Sigmoid colon (tissue), 6 donors: ENCODE measurements at regions not wholly inside any gene's neighbourhood (a gene's known extent, or its start where the extent isn't known, plus 50 kb on each side); places are given as distances from the start of the nearest gene placed in this dataset.
"Not testable (repeated sequence)": the region's sequence is repeated elsewhere in the genome, so short reads cannot be mapped to it uniquely, and the experiment has no call there.

Experiments
- DNase-seq: peaks from one replicate; pipeline ENCODE4 v3.0.0-alpha.2; 2019
- H3K27ac ChIP-seq, 4 donors: fragments of 200-600 bp; sonication (generic); one replicate each; pipeline ENCODE4 v1.5.1; 2016 to 2019; ENCODE audit warnings: mild to moderate bottlenecking in 1 of 4
- H3K27me3 ChIP-seq, 3 donors: fragments of 200-600 bp; sonication (generic); one replicate each; pipeline ENCODE4 v1.5.1; 2019; ENCODE audit warnings: mild to moderate bottlenecking in 1 of 3
- H3K36me3 ChIP-seq, 4 donors: fragments of 200-600 bp; sonication (generic); one replicate each; pipeline ENCODE4 v1.5.1; 2016 to 2019
- H3K4me1 ChIP-seq, 4 donors: fragments of 200-600 bp; sonication (generic); one replicate each; pipeline ENCODE4 v1.5.1; 2017 to 2019
- H3K4me3 ChIP-seq, 4 donors: fragments of 200-600 bp; sonication (generic); one replicate each; pipeline ENCODE4 v1.5.1; 2017 to 2019; ENCODE audit warnings: mild to moderate bottlenecking in 2 of 4, moderate library complexity in 1 of 4
- H3K9me3 ChIP-seq, 4 donors: fragments of 200-600 bp in 3 of 4; sonication (generic) in 3 of 4; one replicate each; pipeline versions ENCODE4 v1.5.1 to v1.6.1; 2013 to 2019
- EP300 ChIP-seq, 4 donors: sonication (generic); formaldehyde crosslinking; IDR thresholded peaks; one replicate each; pipeline ENCODE4 v1.6.1; 2017; ENCODE audit warnings: antibody characterized with exemption in 4 of 4
- POLR2A ChIP-seq, 2 donors: fragments of 450-650 bp; IDR thresholded peaks; one replicate each; pipeline ENCODE4 v1.6.1; 2016; ENCODE audit warnings: antibody characterized with exemption in 2 of 2, mild to moderate bottlenecking in 2 of 2, moderate library complexity in 2 of 2
- POLR2AphosphoS5 ChIP-seq, 4 donors: sonication (generic); formaldehyde crosslinking; IDR thresholded peaks; one replicate each; pipeline ENCODE4 v1.6.1; 2017; ENCODE audit warnings: antibody characterized with exemption in 4 of 4
- WGBS, 2 donors: extraction: QIAGEN DNeasy Blood & Tissue Kit; methylation state at CpG; one replicate each; pipeline ENCODE4 v1.1.7; 2013; 5-methylcytosine and 5-hydroxymethylcytosine counted together
- intact Hi-C: fragments of 100-400 bp; cut with DNase I; formaldehyde crosslinking; loops from one replicate; pipeline ENCODE4 v1.15.1; 2023
- TF ChIP-seq, protein P1 (sequence below), 4 experiments: fragments of 450-650 bp in 3 of 4; fragments of 200-600 bp in 1 of 4; IDR thresholded peaks; one replicate each; pipeline ENCODE4 v1.5.1; 2016 to 2019; ENCODE audit warnings: antibody characterized with exemption in 4 of 4, mild to moderate bottlenecking in 3 of 4, moderate library complexity in 2 of 4
- donor health status: healthy with polysubstance abuse.
- donor health status: healthy.

GRCh38 chr15:31724903-31725302 lies 305.4 kb upstream of the CHRNA7 start:
- H3K4me3 ChIP-seq, H3K27me3 ChIP-seq, H3K27ac ChIP-seq, H3K9me3 ChIP-seq, H3K36me3 ChIP-seq, H3K4me1 ChIP-seq, intact Hi-C loops, DNase-seq: not testable (repeated sequence)
- WGBS, 2 donors: 85 to 92% methylated on average over 5 of the region's 5 CpGs

DNA sequence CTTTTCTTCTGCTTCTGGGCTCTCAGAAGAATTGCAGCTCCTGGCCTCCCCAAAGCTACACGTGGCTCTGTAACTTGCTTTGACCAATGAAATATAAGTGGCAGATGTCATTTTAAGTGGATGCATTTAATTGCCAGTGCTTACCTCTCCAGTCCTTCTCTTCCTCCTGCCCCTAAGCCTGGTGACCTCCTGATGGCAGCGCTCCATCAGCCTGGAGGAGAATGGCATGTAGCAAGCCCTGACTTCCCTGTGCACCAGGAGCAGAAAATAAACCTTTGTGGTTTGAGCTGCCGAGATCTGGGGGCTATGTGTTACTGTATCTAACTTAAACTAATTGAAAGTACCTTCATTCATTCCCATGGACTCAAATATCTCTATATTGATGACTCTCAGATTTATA lies 304.7 kb upstream of the CHRNA7 start:
- H3K4me3 ChIP-seq, H3K4me1 ChIP-seq, H3K36me3 ChIP-seq, DNase-seq, H3K9me3 ChIP-seq, intact Hi-C loops, H3K27ac ChIP-seq, H3K27me3 ChIP-seq: not testable (repeated sequence)
- 76 to 87% methylated on average over 3 of the region's 3 CpGs for WGBS, 2 donors

DNA sequence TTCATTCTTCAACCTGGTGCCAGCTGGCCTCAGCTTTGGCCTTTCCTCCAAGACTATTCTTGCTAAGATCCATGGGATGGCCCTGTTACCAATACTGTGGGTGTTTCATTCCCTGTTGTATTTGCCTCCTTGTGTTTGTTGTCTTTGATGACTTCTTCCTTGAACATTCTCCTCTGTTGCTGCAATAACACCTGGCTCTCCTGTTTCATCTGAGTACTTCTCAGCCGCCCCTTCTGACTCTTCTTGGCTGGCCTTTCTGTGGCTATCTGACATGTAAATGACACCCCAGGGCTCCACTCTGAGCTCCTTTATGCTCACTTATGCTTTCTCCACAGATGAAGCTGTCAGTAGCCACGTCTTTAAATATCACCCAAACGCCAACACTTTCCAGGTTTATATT lies 302.7 kb upstream of the CHRNA7 start:
- DNase-seq: no peak
- no peak overlapping the region for H3K27ac ChIP-seq
- H3K4me1 ChIP-seq: no peaks in the 10 kb centered on the region
- no peak overlapping the region for H3K4me3 ChIP-seq
- H3K36me3 ChIP-seq: no peaks in the 10 kb centered on the region
- 70 to 88% methylated on average over 3 of the region's 3 CpGs for WGBS, 2 donors
- TF ChIP-seq, protein P1, sequence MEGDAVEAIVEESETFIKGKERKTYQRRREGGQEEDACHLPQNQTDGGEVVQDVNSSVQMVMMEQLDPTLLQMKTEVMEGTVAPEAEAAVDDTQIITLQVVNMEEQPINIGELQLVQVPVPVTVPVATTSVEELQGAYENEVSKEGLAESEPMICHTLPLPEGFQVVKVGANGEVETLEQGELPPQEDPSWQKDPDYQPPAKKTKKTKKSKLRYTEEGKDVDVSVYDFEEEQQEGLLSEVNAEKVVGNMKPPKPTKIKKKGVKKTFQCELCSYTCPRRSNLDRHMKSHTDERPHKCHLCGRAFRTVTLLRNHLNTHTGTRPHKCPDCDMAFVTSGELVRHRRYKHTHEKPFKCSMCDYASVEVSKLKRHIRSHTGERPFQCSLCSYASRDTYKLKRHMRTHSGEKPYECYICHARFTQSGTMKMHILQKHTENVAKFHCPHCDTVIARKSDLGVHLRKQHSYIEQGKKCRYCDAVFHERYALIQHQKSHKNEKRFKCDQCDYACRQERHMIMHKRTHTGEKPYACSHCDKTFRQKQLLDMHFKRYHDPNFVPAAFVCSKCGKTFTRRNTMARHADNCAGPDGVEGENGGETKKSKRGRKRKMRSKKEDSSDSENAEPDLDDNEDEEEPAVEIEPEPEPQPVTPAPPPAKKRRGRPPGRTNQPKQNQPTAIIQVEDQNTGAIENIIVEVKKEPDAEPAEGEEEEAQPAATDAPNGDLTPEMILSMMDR (IDR thresholded peaks at IDR 0.05): no peak
- no peak for TF ChIP-seq POLR2AphosphoS5 (IDR thresholded peaks at IDR 0.05)
- no peak for TF ChIP-seq POLR2A (IDR thresholded peaks at IDR 0.05)
- no peak for TF ChIP-seq EP300 (IDR thresholded peaks at IDR 0.05)
- intact Hi-C loops: no loop called here
- H3K9me3 ChIP-seq: no peaks in the 10 kb centered on the region
- H3K27me3 ChIP-seq: no peaks in the 10 kb centered on the region

DNA sequence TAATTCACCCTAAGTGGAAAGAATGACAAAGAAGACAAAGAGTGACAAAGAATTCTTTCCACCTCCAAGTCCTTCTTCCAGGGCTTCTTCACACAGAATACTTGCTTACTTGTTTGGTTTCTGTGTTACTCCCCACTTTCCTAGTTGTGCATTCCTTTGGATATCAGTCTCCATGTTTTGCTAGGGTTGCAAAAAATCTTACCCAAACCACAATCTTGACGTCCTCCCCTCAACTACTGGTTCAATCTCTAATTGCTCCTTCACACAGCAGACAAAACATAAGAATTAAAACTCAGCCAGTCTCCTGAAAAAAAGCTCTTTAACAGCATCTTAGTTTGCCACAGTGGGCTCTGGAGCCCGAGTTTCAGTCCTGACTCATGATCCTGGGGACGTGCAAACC lies 297.6 kb upstream of the CHRNA7 start:
- Histone ChIP-seq H3K4me3 (no peak overlapping the region), H3K27me3 (no peaks in the 10 kb centered on the region), H3K36me3 (no peaks in the 10 kb centered on the region), H3K9me3 (peaks cover 0 to 2% (median 0%) of the 10 kb centered on the region in 4 donors), H3K27ac (no peak overlapping the region), H3K4me1 (no peaks in the 10 kb centered on the region)
- 68 to 74% methylated on average over 3 of the region's 3 CpGs for WGBS, 2 donors
- TF ChIP-seq, protein P1 (IDR thresholded peaks at IDR 0.05): no peak
- TF ChIP-seq POLR2AphosphoS5 (IDR thresholded peaks at IDR 0.05): no peak
- no peak for TF ChIP-seq POLR2A (IDR thresholded peaks at IDR 0.05)
- TF ChIP-seq EP300 (IDR thresholded peaks at IDR 0.05): no peak
- DNase-seq: no peak
- intact Hi-C loops: no loop called here

GRCh38 chr15:31733424-31733823 lies 296.9 kb upstream of the CHRNA7 start:
- H3K9me3 ChIP-seq: peaks cover 0 to 2% (median 0%) of the 10 kb centered on the region in 4 donors
- H3K27ac ChIP-seq: no peak overlapping the region
- TF ChIP-seq POLR2A (IDR thresholded peaks at IDR 0.05): no peak
- TF ChIP-seq POLR2AphosphoS5 (IDR thresholded peaks at IDR 0.05): no peak
- no peak overlapping the region for H3K4me3 ChIP-seq
- WGBS, 2 donors: 74 to 76% methylated on average over 4 of the region's 4 CpGs
- no peaks in the 10 kb centered on the region for H3K4me1 ChIP-seq
- DNase-seq: no peak
- no peaks in the 10 kb centered on the region for H3K36me3 ChIP-seq
- H3K27me3 ChIP-seq: no peaks in the 10 kb centered on the region
- intact Hi-C loops: no loop called here

DNA sequence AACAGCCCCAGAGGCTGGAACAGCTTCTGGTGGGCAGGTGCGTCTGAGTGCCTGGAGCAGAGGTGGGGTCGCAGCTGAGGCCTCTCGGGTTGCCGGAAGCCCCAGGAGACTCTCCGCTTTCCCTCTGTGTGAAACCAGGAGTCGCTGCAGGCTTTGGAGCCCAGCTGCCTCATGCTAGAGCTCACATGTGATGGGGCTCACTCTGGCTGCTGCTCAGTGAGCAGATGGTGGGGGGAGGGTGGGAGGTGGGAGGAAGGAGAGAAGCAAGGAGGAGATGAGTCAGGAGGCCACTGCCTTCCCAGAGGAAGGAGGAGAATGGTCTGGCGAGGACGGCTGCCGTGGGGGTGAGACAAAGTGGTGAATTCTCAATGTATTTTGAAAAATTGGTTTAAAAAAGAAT lies 290.1 kb upstream of the CHRNA7 start:
- WGBS, 2 donors: 64 to 82% methylated on average over 9 of the region's 9 CpGs
- TF ChIP-seq EP300 (IDR thresholded peaks at IDR 0.05): no peak
- TF ChIP-seq POLR2AphosphoS5 (IDR thresholded peaks at IDR 0.05): no peak
- TF ChIP-seq POLR2A (IDR thresholded peaks at IDR 0.05): no peak
- TF ChIP-seq, protein P1 (IDR thresholded peaks at IDR 0.05): no peak
- intact Hi-C loops: no loop called here
- Histone ChIP-seq H3K27me3 (no peaks in the 10 kb centered on the region), H3K27ac (no peak overlapping the region), H3K4me1 (no peaks in the 10 kb centered on the region), H3K36me3 (no peaks in the 10 kb centered on the region), H3K4me3 (no peak overlapping the region), H3K9me3 (peaks cover 0 to 5% (median 2%) of the 10 kb centered on the region in 4 donors)
- no peak for DNase-seq
